C1 segment of cervical spinal cord (tissue), 14 donors: ENCODE measurements at regions not wholly inside any gene's neighbourhood (a gene's known extent, or its start where the extent isn't known, plus 50 kb on each side); places are given as distances from the start of the nearest gene placed in this dataset.

Experiments
- DNase-seq, 14 donors: peaks; one replicate each; lab custom pipeline; 2025; lab: John Stamatoyannopoulos, UW

- DNase-seq = no peak
These were observed 2320.6 kb upstream of the AGA start for GRCh38 chr4:179762840-179763239.

- DNase-seq = no peak
These were observed 2324.7 kb upstream of the AGA start for GRCh38 chr4:179766938-179767337.

GRCh38 chr4:179768996-179769395, 2326.8 kb upstream of the AGA start:
- no peak for DNase-seq

- DNase-seq = no peak
These were observed 2355.5 kb upstream of the AGA start for GRCh38 chr4:179797738-179798137.

GRCh38 chr4:179803857-179804256, 2361.6 kb upstream of the AGA start:
- DNase-seq = no peak

- DNase-seq = no peak
These were observed 2362.2 kb upstream of the AGA start for GRCh38 chr4:179804440-179804839.

- DNase-seq = no peak
These were observed 2375.1 kb upstream of the AGA start for GRCh38 chr4:179817317-179817716.

- no peak for DNase-seq
These were observed 2381.1 kb upstream of the AGA start for GRCh38 chr4:179823342-179823741.

- DNase-seq = no peak
These were observed 2389.0 kb upstream of the AGA start for GRCh38 chr4:179831274-179831673.

- DNase-seq = no peak
These were observed 2394.2 kb upstream of the AGA start for GRCh38 chr4:179836179-179837075.

GRCh38 chr4:179843370-179843769, 2399.8 kb upstream of the TENM3 start:
- DNase-seq = no peak

- DNase-seq = no peak
These were observed 2387.7 kb upstream of the TENM3 start for GRCh38 chr4:179855469-179855868.

GRCh38 chr4:179858221-179858620, 2385.0 kb upstream of the TENM3 start:
- DNase-seq = no peak

GRCh38 chr4:179867300-179867878, 2375.8 kb upstream of the TENM3 start:
- DNase-seq = peak in 8 of 14 donors; percentile 0 to 36 (median 14)

- DNase-seq = no peak
These were observed 2371.5 kb upstream of the TENM3 start for GRCh38 chr4:179871726-179872125.

- no peak for DNase-seq
These were observed 2370.4 kb upstream of the TENM3 start for GRCh38 chr4:179872755-179873154.

- DNase-seq = no peak
These were observed 2362.4 kb upstream of the TENM3 start for GRCh38 chr4:179880756-179881155.

- DNase-seq = no peak
These were observed 2349.0 kb upstream of the TENM3 start for GRCh38 chr4:179894066-179894778.

- DNase-seq = no peak
These were observed 2323.6 kb upstream of the TENM3 start for GRCh38 chr4:179919587-179919986.

- DNase-seq = no peak
These were observed 2315.7 kb upstream of the TENM3 start for GRCh38 chr4:179927473-179927872.

GRCh38 chr4:179941911-179942310, 2301.3 kb upstream of the TENM3 start:
- DNase-seq = no peak

- no peak for DNase-seq
These were observed 2266.4 kb upstream of the TENM3 start for GRCh38 chr4:179976777-179977176.

- no peak for DNase-seq
These were observed 2265.8 kb upstream of the TENM3 start for GRCh38 chr4:179977378-179977777.
